Tibial artery (tissue), 4 donors: ENCODE measurements at regions not wholly inside any gene's neighbourhood (a gene's known extent, or its start where the extent isn't known, plus 50 kb on each side); places are given as distances from the start of the nearest gene placed in this dataset.

Experiments used
- DNase-seq, 2 donors: peaks; one replicate each; pipeline ENCODE4 v3.0.0-alpha.2; 2019
- H3K27ac ChIP-seq, 2 donors: fragments of 200-600 bp; sonication (generic) in 1 of 2; 1 replicate in 1 of 2; 2 replicates in 1 of 2; pipeline ENCODE4 v1.5.1; 2018 to 2019; ENCODE audit warnings: mild to moderate bottlenecking in 1 of 2
- H3K27me3 ChIP-seq, 2 donors: fragments of 200-600 bp; sonication (generic) in 1 of 2; one replicate each; pipeline versions ENCODE4 v1.5.1 to v1.6.0; 2016 to 2019
- H3K36me3 ChIP-seq, 3 donors: fragments of 200-600 bp; sonication (generic) in 2 of 3; one replicate each; pipeline ENCODE4 v1.5.1; 2016 to 2019; ENCODE audit warnings: mild to moderate bottlenecking in 2 of 3
- H3K4me1 ChIP-seq, 4 donors: fragments of 200-600 bp; sonication (generic) in 2 of 4; 1 replicate in 3 of 4; 2 replicates in 1 of 4; pipeline ENCODE4 v1.5.1; 2016 to 2019
- H3K4me3 ChIP-seq, 2 donors: fragments of 200-600 bp; sonication (generic) in 1 of 2; 1 replicate in 1 of 2; 2 replicates in 1 of 2; pipeline ENCODE4 v1.5.1; 2018 to 2019; ENCODE audit warnings: mild to moderate bottlenecking in 2 of 2
- H3K9me3 ChIP-seq, 3 donors: fragments of 200-600 bp; sonication (generic) in 1 of 3; one replicate each; pipeline ENCODE4 v1.5.1; 2016 to 2019
- intact Hi-C: fragments of 100-400 bp; cut with DNase I; formaldehyde crosslinking; loops from one replicate; pipeline ENCODE4 v1.15.0; 2023; ENCODE audit warnings: low total_unique reads
- TF ChIP-seq, protein P1 (sequence below), 2 experiments: fragments of 200-600 bp in 1 of 2; fragments of 450-650 bp in 1 of 2; IDR thresholded peaks; one replicate each; pipeline ENCODE4 v1.5.1; 2017 to 2019; ENCODE audit warnings: antibody characterized with exemption in 2 of 2, mild to moderate bottlenecking in 1 of 2, moderate library complexity in 1 of 2

GRCh38 chr1:73604211-73604610 is 593.8 kb downstream of the LRRIQ3 start:
- H3K4me3 ChIP-seq: no peak overlapping the region
- no peaks in the 10 kb centered on the region for H3K27me3 ChIP-seq
- no peaks in the 10 kb centered on the region for H3K4me1 ChIP-seq
- H3K36me3 ChIP-seq: no peaks in the 10 kb centered on the region
- TF ChIP-seq, protein P1, sequence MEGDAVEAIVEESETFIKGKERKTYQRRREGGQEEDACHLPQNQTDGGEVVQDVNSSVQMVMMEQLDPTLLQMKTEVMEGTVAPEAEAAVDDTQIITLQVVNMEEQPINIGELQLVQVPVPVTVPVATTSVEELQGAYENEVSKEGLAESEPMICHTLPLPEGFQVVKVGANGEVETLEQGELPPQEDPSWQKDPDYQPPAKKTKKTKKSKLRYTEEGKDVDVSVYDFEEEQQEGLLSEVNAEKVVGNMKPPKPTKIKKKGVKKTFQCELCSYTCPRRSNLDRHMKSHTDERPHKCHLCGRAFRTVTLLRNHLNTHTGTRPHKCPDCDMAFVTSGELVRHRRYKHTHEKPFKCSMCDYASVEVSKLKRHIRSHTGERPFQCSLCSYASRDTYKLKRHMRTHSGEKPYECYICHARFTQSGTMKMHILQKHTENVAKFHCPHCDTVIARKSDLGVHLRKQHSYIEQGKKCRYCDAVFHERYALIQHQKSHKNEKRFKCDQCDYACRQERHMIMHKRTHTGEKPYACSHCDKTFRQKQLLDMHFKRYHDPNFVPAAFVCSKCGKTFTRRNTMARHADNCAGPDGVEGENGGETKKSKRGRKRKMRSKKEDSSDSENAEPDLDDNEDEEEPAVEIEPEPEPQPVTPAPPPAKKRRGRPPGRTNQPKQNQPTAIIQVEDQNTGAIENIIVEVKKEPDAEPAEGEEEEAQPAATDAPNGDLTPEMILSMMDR (IDR thresholded peaks at IDR 0.05): no peak
- H3K27ac ChIP-seq: no peak overlapping the region
- intact Hi-C loops: no loop called here
- H3K9me3 ChIP-seq: no peaks in the 10 kb centered on the region
- no peak for DNase-seq

DNA sequence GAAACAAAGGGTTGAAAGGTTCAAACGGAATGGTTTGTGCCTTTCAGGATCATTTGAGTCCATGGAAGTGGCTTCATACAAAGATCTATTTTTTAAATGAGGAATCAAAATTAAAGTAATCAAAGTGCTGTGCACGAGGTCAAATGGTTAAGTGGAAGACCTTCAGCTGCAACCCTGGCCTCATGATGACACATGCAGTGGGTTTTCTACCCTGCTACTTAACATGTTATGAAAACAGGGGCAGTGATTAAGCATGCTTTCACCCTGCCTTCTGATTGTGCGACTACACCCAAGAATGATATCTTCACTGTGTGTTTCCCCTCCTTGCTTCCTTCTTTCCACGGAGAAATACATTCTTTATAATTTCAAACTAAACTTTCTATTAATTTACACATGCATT is 604.2 kb downstream of the LRRIQ3 start:
- intact Hi-C loops: no loop called here
- H3K4me3 ChIP-seq: peak overlapping the region; percentile 35 to 36
- DNase-seq: no peak
- H3K36me3 ChIP-seq: no peaks in the 10 kb centered on the region
- H3K27ac ChIP-seq: peak overlapping the region; percentile 43 to 53
- H3K9me3 ChIP-seq: no peaks in the 10 kb centered on the region
- TF ChIP-seq, protein P1 (IDR thresholded peaks at IDR 0.05): no peak
- no peaks in the 10 kb centered on the region for H3K27me3 ChIP-seq
- peaks cover 0 to 7% (median 5%) of the 10 kb centered on the region in 4 donors for H3K4me1 ChIP-seq

DNA sequence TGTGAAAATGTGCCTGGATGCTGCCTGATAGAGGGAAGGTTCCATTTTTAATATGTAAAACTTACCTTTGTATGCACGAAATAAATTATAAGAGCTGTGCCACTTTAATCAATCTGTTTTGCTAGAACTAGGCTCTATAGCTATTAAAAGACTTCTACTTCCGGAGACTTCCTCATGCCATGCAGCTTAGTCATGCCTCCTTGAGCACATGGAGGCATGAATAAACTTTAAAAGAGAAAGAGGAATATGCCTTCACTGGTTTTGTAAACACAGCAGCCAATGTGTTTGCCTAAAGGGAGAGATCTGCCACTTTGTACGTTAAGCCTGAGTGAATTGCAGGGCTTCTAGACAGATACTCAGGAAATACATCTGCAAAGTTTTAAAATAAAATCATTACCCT is 604.6 kb downstream of the LRRIQ3 start:
- TF ChIP-seq, protein P1 (IDR thresholded peaks at IDR 0.05): no peak
- Histone ChIP-seq H3K36me3 (no peaks in the 10 kb centered on the region), H3K27me3 (no peaks in the 10 kb centered on the region), H3K4me1 (peaks cover 0 to 7% (median 5%) of the 10 kb centered on the region in 4 donors), H3K9me3 (no peaks in the 10 kb centered on the region), H3K27ac (peak overlapping the region; percentile 43 to 53), H3K4me3 (peak overlapping the region; percentile 35 to 36)
- intact Hi-C loops: no loop called here
- DNase-seq: no peak

- H3K27me3 ChIP-seq: no peaks in the 10 kb centered on the region
- intact Hi-C loops: no loop called here
These were observed 610.9 kb downstream of the LRRIQ3 start for GRCh38 chr1:73587080-73587479.

DNA sequence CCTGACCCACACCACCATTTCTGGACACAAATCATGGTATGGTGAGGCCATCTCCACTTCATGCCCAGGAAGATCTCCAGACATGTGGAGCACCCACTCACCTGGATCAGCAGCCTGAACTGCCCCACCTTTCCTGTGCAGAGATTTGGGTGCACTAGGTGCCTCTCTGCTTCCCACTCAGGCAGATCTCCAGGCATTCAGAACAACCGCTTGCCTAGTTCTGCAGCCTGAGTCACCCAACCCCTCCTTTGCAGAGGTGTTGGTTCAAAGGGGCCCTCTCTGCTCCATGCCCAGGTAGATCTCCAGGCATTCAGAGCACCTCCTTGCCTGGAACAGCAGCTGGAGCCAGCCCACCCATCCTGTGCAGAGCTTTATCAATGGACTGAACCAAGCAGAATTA is 620.8 kb downstream of the LRRIQ3 start:
- intact Hi-C loops: no loop called here
- TF ChIP-seq, protein P1 (IDR thresholded peaks at IDR 0.05): no peak
- no peaks in the 10 kb centered on the region for H3K4me1 ChIP-seq

More at GRCh38 chr1:73587080-73587479, 610.9 kb downstream of the LRRIQ3 start:
- H3K27ac ChIP-seq: no peak overlapping the region
- no peak overlapping the region for H3K4me3 ChIP-seq
- DNase-seq: no peak
- H3K4me1 ChIP-seq: no peaks in the 10 kb centered on the region
- no peaks in the 10 kb centered on the region for H3K36me3 ChIP-seq
- no peaks in the 10 kb centered on the region for H3K9me3 ChIP-seq
- TF ChIP-seq, protein P1 (IDR thresholded peaks at IDR 0.05): no peak

GRCh38 chr1:73576083-73576482 is 621.9 kb downstream of the LRRIQ3 start:
- Histone ChIP-seq H3K27me3 (no peaks in the 10 kb centered on the region), H3K4me1 (no peaks in the 10 kb centered on the region), H3K27ac (no peak overlapping the region), H3K4me3 (no peak overlapping the region), H3K36me3 (no peaks in the 10 kb centered on the region), H3K9me3 (no peaks in the 10 kb centered on the region)
- TF ChIP-seq, protein P1 (IDR thresholded peaks at IDR 0.05): no peak
- DNase-seq: no peak
- intact Hi-C loops: no loop called here

More for the DNA sequence above, 620.8 kb downstream of the LRRIQ3 start:
- Histone ChIP-seq H3K4me3 (no peak overlapping the region), H3K36me3 (no peaks in the 10 kb centered on the region), H3K27ac (no peak overlapping the region), H3K9me3 (no peaks in the 10 kb centered on the region), H3K27me3 (no peaks in the 10 kb centered on the region)
- no peak for DNase-seq
